GM12864 (cell line): ENCODE measurements at regions not wholly inside any gene's neighbourhood (a gene's known extent, or its start where the extent isn't known, plus 50 kb on each side); places are given as distances from the start of the nearest gene placed in this dataset.

Experiments
- DNase-seq: peaks from one replicate; pipeline ENCODE4 v3.0.0-alpha.2; 2011; ENCODE audit warnings: low read depth
- H3K4me3 ChIP-seq: 2 replicates; pipeline ENCODE4 v1.5.1; 2011; ENCODE audit warnings: mild to moderate bottlenecking, low read depth, low read length, control low read depth
- CTCF ChIP-seq: IDR thresholded peaks from 2 replicates; pipeline ENCODE4 v1.5.1; 2011; ENCODE audit warnings: low read depth, mild to moderate bottlenecking, moderate library complexity, low read length, control low read depth, inconsistent platforms; ENCODE audit errors: missing control alignments

GRCh38 chr6:156461647-156462046 lies 315.5 kb upstream of the ARID1B start:
- H3K4me3 ChIP-seq, result no peak overlapping the region
- DNase-seq, result no peak

GRCh38 chr6:156457601-156458000 lies 319.6 kb upstream of the ARID1B start:
- no peak for TF ChIP-seq CTCF
- H3K4me3 ChIP-seq, result no peak overlapping the region
- DNase-seq, result no peak

More at GRCh38 chr6:156461647-156462046, 315.5 kb upstream of the ARID1B start:
- TF ChIP-seq CTCF, result no peak

GRCh38 chr6:156455847-156456246 lies 321.3 kb upstream of the ARID1B start:
- H3K4me3 ChIP-seq, result no peak overlapping the region
- no peak for TF ChIP-seq CTCF
- no peak for DNase-seq

GRCh38 chr6:156454867-156455266 lies 322.3 kb upstream of the ARID1B start:
- no peak overlapping the region for H3K4me3 ChIP-seq
- DNase-seq, result no peak
- TF ChIP-seq CTCF, result no peak

- DNase-seq, result no peak
- no peak for TF ChIP-seq CTCF
These were observed 325.5 kb upstream of the ARID1B start for GRCh38 chr6:156451726-156452125.

GRCh38 chr6:156451088-156451487 lies 326.1 kb upstream of the ARID1B start:
- no peak for TF ChIP-seq CTCF
- DNase-seq, result no peak

More at GRCh38 chr6:156451726-156452125, 325.5 kb upstream of the ARID1B start:
- no peak overlapping the region for H3K4me3 ChIP-seq

GRCh38 chr6:156450421-156450820 lies 326.8 kb upstream of the ARID1B start:
- no peak overlapping the region for H3K4me3 ChIP-seq
- TF ChIP-seq CTCF, result no peak
- DNase-seq, result no peak

More at GRCh38 chr6:156451088-156451487, 326.1 kb upstream of the ARID1B start:
- H3K4me3 ChIP-seq, result no peak overlapping the region
